ENCODE measurements at regions not wholly inside any gene's neighbourhood (a gene's known extent, or its start where the extent isn't known, plus 50 kb on each side); places are given as distances from the start of the nearest gene placed in this dataset.

DNA sequence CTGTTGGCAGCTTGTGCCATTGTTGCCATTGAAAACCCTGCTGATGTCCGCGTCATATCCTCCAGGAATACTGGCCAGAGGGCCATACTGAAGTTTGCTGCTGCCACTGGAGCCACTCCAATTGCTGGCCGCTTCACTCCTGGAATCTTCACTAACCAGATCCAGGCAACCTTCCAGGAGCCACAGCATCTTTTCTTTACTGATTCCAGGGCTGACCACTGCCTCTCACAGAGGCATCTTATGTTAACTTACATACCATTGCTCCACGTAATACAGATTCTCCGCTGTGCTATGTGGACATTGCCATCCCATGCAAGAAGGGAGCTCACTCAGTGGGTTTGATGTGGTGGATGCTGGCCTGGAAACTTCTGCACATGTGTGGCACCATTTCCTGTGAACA lies 221.8 kb upstream of the FAM83B start:
- TF ChIP-seq CTCF (IDR thresholded peaks at IDR 0.05; ENCODE audit: borderline replicate concordance, insufficient read depth, low read depth, low read length), result no peak
- H3K4me3 ChIP-seq (ENCODE audit: low read depth, low read length), result no peak overlapping the region

GRCh38 chr6:54629131-54629530 lies 217.4 kb upstream of the FAM83B start:
- H3K4me3 ChIP-seq (ENCODE audit: low read depth, low read length), result no peak overlapping the region
- no peak for TF ChIP-seq CTCF (IDR thresholded peaks at IDR 0.05; ENCODE audit: borderline replicate concordance, insufficient read depth, low read depth, low read length)

DNA sequence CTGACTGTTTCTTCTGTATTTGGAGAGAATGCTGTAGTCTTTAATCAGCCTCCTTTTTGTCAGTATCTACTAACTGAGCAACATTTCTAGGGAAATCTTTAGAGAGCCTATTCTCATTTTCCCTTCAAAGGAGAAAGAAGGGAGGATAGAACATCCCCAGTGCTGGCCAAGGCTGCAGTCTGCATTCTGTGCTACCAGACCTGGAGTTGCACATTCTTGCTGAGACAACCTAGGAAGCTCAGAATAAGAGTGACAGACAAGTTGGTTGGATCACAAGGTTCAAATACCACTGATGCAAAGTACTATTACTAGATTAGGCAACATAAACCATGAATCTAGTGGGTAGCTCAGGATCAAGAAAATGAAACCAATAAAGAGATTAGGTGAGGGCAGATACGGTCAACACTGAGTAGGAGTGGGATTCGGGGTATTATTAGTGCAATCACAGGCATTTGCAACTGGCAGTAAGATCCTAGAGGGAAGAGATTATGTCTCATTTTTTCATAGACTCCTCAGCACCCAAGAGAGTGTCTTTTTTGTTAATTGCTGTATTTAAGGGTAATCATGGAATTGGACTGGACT lies 213.5 kb upstream of the FAM83B start:
- TF ChIP-seq CTCF (IDR thresholded peaks at IDR 0.05; ENCODE audit: borderline replicate concordance, insufficient read depth, low read depth, low read length), result no peak
- H3K4me3 ChIP-seq (ENCODE audit: low read depth, low read length), result no peak overlapping the region

DNA sequence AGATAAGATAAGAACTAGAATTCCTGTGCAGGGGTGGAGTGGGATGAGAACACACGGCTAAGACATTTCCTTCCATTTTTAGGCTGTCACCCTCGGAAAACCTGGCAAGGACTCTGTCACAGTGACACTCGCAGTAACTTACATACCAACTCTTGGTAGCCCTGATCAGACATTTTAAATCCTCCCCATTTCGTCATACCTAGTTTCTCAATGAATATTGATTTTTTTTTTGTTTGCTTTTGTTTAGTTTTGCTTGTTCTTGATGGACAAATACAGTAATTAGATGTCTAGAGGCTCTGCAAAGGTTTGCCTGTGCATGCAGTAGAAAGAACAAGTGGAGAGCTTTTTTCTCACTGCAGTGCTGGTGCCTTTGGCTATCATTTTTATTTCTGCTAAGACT lies 213.0 kb upstream of the FAM83B start:
- H3K4me3 ChIP-seq (ENCODE audit: low read depth, low read length), result no peak overlapping the region
- no peak for TF ChIP-seq CTCF (IDR thresholded peaks at IDR 0.05; ENCODE audit: borderline replicate concordance, insufficient read depth, low read depth, low read length)

DNA sequence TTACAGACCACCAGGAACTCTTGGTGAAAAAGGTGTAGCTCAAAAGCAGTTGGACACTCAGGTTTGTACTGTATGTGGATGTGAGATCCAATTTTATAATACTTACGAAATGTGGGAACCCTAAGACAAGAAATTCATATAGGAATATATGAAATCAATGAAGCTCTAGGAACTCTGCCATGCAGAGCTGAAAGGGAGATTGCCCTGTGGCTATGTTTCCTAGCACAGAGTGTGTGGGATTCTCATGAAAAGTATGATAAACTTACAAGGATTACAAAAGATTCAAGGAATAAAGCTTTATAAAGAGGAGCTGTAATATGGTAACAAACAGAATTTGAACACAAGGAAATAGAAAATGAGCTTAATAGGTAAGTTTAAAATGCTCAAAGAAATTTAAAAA lies 205.7 kb upstream of the FAM83B start:
- no peak for TF ChIP-seq CTCF (IDR thresholded peaks at IDR 0.05; ENCODE audit: borderline replicate concordance, insufficient read depth, low read depth, low read length)
- no peak overlapping the region for H3K4me3 ChIP-seq (ENCODE audit: low read depth, low read length)

DNA sequence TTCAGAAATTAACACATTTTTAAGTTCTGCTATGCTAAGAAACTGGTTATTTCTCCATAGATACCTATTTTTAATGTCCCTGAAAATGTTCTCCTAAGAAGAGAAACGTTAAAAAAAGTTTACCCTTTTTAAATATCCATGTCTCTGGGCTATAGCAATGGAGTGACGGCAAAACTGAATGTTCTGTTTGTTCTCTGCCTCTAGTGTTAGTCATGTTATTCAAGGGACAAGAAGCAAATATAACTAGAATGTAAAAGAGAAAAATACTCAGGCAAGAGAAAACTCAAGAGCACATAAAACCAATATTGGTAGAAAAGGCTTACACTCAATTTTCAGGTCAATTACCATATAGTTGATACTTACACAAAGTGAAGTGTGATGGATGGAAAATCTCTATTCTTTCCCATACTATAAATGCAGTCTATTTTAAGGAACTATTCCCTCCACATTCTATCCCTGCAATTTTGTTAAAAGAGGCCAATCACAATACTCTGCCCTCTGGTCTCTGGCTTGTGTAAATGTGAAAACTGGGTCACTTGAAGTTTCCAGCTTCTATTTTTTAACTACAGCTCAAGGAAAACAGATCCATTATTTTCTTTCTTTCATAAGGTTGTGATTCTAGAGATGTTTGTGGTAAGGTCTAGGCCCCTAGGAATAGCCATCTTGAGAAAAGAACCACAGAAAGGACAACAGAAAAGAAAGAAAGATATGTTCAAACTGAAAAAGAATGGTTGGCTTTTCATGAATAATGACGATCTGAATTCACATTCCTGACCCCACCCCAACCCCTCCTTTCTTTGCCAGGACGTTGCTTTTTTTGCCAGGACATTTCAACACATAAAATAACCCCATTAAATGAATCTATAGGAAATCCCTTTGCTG lies 200.3 kb upstream of the FAM83B start:
- TF ChIP-seq CTCF (IDR thresholded peaks at IDR 0.05; ENCODE audit: borderline replicate concordance, insufficient read depth, low read depth, low read length), result no peak
- no peak overlapping the region for H3K4me3 ChIP-seq (ENCODE audit: low read depth, low read length)

Data from GM12875 (cell line).